WERI-Rb-1 (cell line): ENCODE measurements at regions not wholly inside any gene's neighbourhood (a gene's known extent, or its start where the extent isn't known, plus 50 kb on each side); places are given as distances from the start of the nearest gene placed in this dataset.

Experiments used
- DNase-seq: peaks from one replicate; pipeline ENCODE4 v3.0.0-alpha.2; 2020
- H3K27ac ChIP-seq: fragments of 250-450 bp; sonication (Bioruptor Pico); 2 replicates; pipeline ENCODE4 v1.5.1; 2020; ENCODE audit warnings: mild to moderate bottlenecking, moderate library complexity
- H3K27me3 ChIP-seq: fragments of 250-450 bp; sonication (Bioruptor Pico); 2 replicates; pipeline ENCODE4 v1.5.1; 2021; ENCODE audit warnings: mild to moderate bottlenecking, low read depth, moderate library complexity; ENCODE audit not compliant: insufficient read depth, severe bottlenecking
- H3K36me3 ChIP-seq: fragments of 250-450 bp; sonication (Bioruptor Pico); 2 replicates; pipeline ENCODE4 v1.5.1; 2020; ENCODE audit warnings: mild to moderate bottlenecking, moderate library complexity
- H3K4me3 ChIP-seq: 2 replicates; pipeline ENCODE4 v1.5.1; 2011; ENCODE audit warnings: low read depth, mild to moderate bottlenecking, control low read depth, low read length
- H3K9me3 ChIP-seq: fragments of 250-450 bp; sonication (Bioruptor Pico); 2 replicates; pipeline ENCODE4 v1.5.1; 2021; ENCODE audit warnings: mild to moderate bottlenecking, moderate library complexity; ENCODE audit not compliant: severe bottlenecking
- CTCF ChIP-seq: IDR thresholded peaks from 2 replicates; pipeline ENCODE4 v1.5.1; 2011; ENCODE audit warnings: low read depth, mild to moderate bottlenecking, control low read depth, inconsistent platforms, low read length

GRCh38 chr4:82235346-82235745 is 138.4 kb downstream of the HNRNPD start:
- Histone ChIP-seq H3K27ac (no peak overlapping the region), H3K27me3 (no peaks in the 10 kb centered on the region), H3K36me3 (no peaks in the 10 kb centered on the region), H3K4me3 (no peak overlapping the region), H3K9me3 (no peaks in the 10 kb centered on the region)
- no peak for DNase-seq
- no peak for TF ChIP-seq CTCF

- DNase-seq = no peak
- Histone ChIP-seq H3K27ac (no peak overlapping the region), H3K4me3 (no peak overlapping the region), H3K36me3 (no peaks in the 10 kb centered on the region), H3K9me3 (no peaks in the 10 kb centered on the region), H3K27me3 (no peaks in the 10 kb centered on the region)
- TF ChIP-seq CTCF = no peak
These were observed 140.9 kb downstream of the HNRNPD start for GRCh38 chr4:82232891-82233290.

DNA sequence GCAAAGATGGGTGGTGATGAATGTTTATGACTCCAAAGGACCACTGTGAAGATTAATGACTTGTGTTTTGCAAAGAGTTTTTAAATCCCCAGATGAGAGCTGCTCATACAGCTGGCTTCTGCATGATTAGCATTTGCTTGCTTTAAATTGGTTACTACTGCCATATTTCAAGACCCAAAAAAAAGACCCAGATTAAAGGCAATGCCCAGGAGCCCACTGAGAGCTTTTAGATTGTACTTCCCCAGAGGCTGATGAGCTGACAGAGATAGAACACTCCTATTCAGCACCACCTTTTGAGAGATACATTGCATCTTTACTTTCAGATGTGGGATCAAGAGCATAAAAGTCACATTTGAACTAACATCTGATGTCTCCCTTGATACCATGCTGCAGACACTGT is 142.0 kb downstream of the HNRNPD start:
- no peak overlapping the region for H3K27ac ChIP-seq
- no peaks in the 10 kb centered on the region for H3K36me3 ChIP-seq
- no peak for TF ChIP-seq CTCF
- no peak for DNase-seq
- no peaks in the 10 kb centered on the region for H3K27me3 ChIP-seq
- no peaks in the 10 kb centered on the region for H3K9me3 ChIP-seq
- H3K4me3 ChIP-seq = no peak overlapping the region

GRCh38 chr4:82230306-82230705 is 143.5 kb downstream of the HNRNPD start:
- no peaks in the 10 kb centered on the region for H3K36me3 ChIP-seq
- no peaks in the 10 kb centered on the region for H3K27me3 ChIP-seq
- no peak for TF ChIP-seq CTCF
- H3K4me3 ChIP-seq = no peak overlapping the region
- no peak for DNase-seq
- no peak overlapping the region for H3K27ac ChIP-seq
- no peaks in the 10 kb centered on the region for H3K9me3 ChIP-seq

- no peak for TF ChIP-seq CTCF
- Histone ChIP-seq H3K4me3 (no peak overlapping the region), H3K27ac (no peak overlapping the region), H3K27me3 (no peaks in the 10 kb centered on the region), H3K9me3 (no peaks in the 10 kb centered on the region), H3K36me3 (no peaks in the 10 kb centered on the region)
- DNase-seq = no peak
These were observed 148.8 kb downstream of the HNRNPD start for GRCh38 chr4:82225030-82225429.

- H3K4me3 ChIP-seq = no peak overlapping the region
- no peak for TF ChIP-seq CTCF
These were observed 150.1 kb downstream of the HNRNPD start for GRCh38 chr4:82223715-82224114.

More at GRCh38 chr4:82223715-82224114, 150.1 kb downstream of the HNRNPD start:
- Histone ChIP-seq H3K36me3 (no peaks in the 10 kb centered on the region), H3K27ac (no peak overlapping the region), H3K27me3 (no peaks in the 10 kb centered on the region), H3K9me3 (no peaks in the 10 kb centered on the region)
- DNase-seq = peak; percentile 31
